ENCODE measurements at regions not wholly inside any gene's neighbourhood (a gene's known extent, or its start where the extent isn't known, plus 50 kb on each side); places are given as distances from the start of the nearest gene placed in this dataset.
"Not testable (repeated sequence)": the region's sequence is repeated elsewhere in the genome, so short reads cannot be mapped to it uniquely, and the experiment has no call there.

- Histone ChIP-seq H3K27ac (no peak overlapping the region), H3K4me3 (no peak overlapping the region), H3K27me3 (no peaks in the 10 kb centered on the region), H3K4me1 (no peaks in the 10 kb centered on the region), H3K9me3 (no peaks in the 10 kb centered on the region), H3K36me3 (no peaks in the 10 kb centered on the region)
- no peak for TF ChIP-seq CTCF (IDR thresholded peaks at IDR 0.05)
- no peak for DNase-seq (ENCODE audit: low spot score)
Measured at GRCh38 chr5:17120209-17120608, 97.2 kb upstream of the BASP1 start.

DNA sequence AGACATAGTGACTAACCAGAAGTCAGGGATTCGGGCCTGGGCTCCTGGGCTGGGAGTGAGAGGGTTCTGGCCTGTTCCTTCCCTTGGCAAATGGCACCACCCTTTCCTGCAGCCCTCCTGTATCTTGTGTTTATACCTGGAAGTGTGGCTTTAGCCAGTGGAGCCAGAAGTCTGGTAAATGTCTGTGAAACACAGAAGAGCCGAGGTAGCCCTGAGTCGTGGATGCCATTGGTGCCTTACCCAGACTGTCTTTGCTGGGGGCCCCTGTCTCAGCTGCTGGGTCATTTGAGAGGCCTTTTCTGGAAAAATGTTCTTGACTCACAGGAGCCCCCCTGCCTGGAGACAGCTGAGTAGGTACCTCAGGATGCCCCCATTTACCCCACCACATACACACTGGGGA lies 95.7 kb upstream of the BASP1 start:
- TF ChIP-seq CTCF (IDR thresholded peaks at IDR 0.05), result no peak
- H3K4me3 ChIP-seq, result no peak overlapping the region
- H3K4me1 ChIP-seq, result no peaks in the 10 kb centered on the region
- no peaks in the 10 kb centered on the region for H3K36me3 ChIP-seq
- H3K9me3 ChIP-seq, result no peaks in the 10 kb centered on the region
- no peak for DNase-seq (ENCODE audit: low spot score)
- H3K27me3 ChIP-seq, result no peaks in the 10 kb centered on the region
- H3K27ac ChIP-seq, result no peak overlapping the region

- Histone ChIP-seq H3K27me3 (no peaks in the 10 kb centered on the region), H3K36me3 (no peaks in the 10 kb centered on the region), H3K4me1 (no peaks in the 10 kb centered on the region), H3K27ac (no peak overlapping the region), H3K9me3 (no peaks in the 10 kb centered on the region), H3K4me3 (no peak overlapping the region)
- no peak for DNase-seq (ENCODE audit: low spot score)
- no peak for TF ChIP-seq CTCF (IDR thresholded peaks at IDR 0.05)
Measured at GRCh38 chr5:17123010-17123409, 94.4 kb upstream of the BASP1 start.

- not testable (repeated sequence) for H3K9me3 ChIP-seq; DNase-seq (ENCODE audit: low spot score)
Measured at GRCh38 chr5:17123773-17124172, 93.7 kb upstream of the BASP1 start.

GRCh38 chr5:17127743-17128231 lies 89.6 kb upstream of the BASP1 start:
- no peak for TF ChIP-seq CTCF (IDR thresholded peaks at IDR 0.05)
- no peak overlapping the region for H3K4me3 ChIP-seq
- DNase-seq (ENCODE audit: low spot score), result no peak
- H3K27ac ChIP-seq, result no peak overlapping the region
- no peaks in the 10 kb centered on the region for H3K9me3 ChIP-seq
- no peaks in the 10 kb centered on the region for H3K27me3 ChIP-seq
- no peaks in the 10 kb centered on the region for H3K36me3 ChIP-seq
- no peaks in the 10 kb centered on the region for H3K4me1 ChIP-seq

More at GRCh38 chr5:17123773-17124172, 93.7 kb upstream of the BASP1 start:
- H3K27ac ChIP-seq, H3K4me1 ChIP-seq, H3K4me3 ChIP-seq, H3K27me3 ChIP-seq, H3K36me3 ChIP-seq: not testable (repeated sequence)

- DNase-seq (ENCODE audit: low spot score), result no peak
- no peaks in the 10 kb centered on the region for H3K36me3 ChIP-seq
- no peaks in the 10 kb centered on the region for H3K4me1 ChIP-seq
- H3K27ac ChIP-seq, result no peak overlapping the region
- H3K27me3 ChIP-seq, result no peaks in the 10 kb centered on the region
- H3K9me3 ChIP-seq, result no peaks in the 10 kb centered on the region
- H3K4me3 ChIP-seq, result no peak overlapping the region
- TF ChIP-seq CTCF (IDR thresholded peaks at IDR 0.05), result no peak
Measured at GRCh38 chr5:17129093-17129849, 88.2 kb upstream of the BASP1 start.

GRCh38 chr5:17130302-17130701 lies 87.1 kb upstream of the BASP1 start:
- DNase-seq (ENCODE audit: low spot score); H3K36me3 ChIP-seq; H3K9me3 ChIP-seq; H3K4me3 ChIP-seq; H3K4me1 ChIP-seq; H3K27ac ChIP-seq; H3K27me3 ChIP-seq: not testable (repeated sequence)

Measured in right atrium auricular region (tissue), 2 donors.